ENCODE measurements at regions not wholly inside any gene's neighbourhood (a gene's known extent, or its start where the extent isn't known, plus 50 kb on each side); places are given as distances from the start of the nearest gene placed in this dataset.

GRCh38 chr3:110164632-110165369 is 827.5 kb upstream of the DPPA4 start:
- DNase-seq = no peak
- H3K4me1 Mint-ChIP-seq (ENCODE audit: low read depth) = peaks cover 47% of the 10 kb centered on the region
- TF ChIP-seq CTCF (IDR thresholded peaks at IDR 0.05) = no peak
- no peaks in the 10 kb centered on the region for H3K27me3 Mint-ChIP-seq (ENCODE audit: insufficient read depth)
- no peaks in the 10 kb centered on the region for H3K36me3 Mint-ChIP-seq (ENCODE audit: low read depth)
- H3K4me3 Mint-ChIP-seq = no peak overlapping the region
- H3K9me3 Mint-ChIP-seq = no peaks in the 10 kb centered on the region
- H3K27ac Mint-ChIP-seq = no peak overlapping the region

- Mint-ChIP-seq H3K27ac (no peak overlapping the region), H3K36me3 (ENCODE audit: low read depth) (no peaks in the 10 kb centered on the region), H3K9me3 (no peaks in the 10 kb centered on the region), H3K27me3 (ENCODE audit: insufficient read depth) (no peaks in the 10 kb centered on the region), H3K4me1 (ENCODE audit: low read depth) (peaks cover 47% of the 10 kb centered on the region), H3K4me3 (no peak overlapping the region; the same call in 1 of the 2 replicates)
- TF ChIP-seq CTCF (IDR thresholded peaks at IDR 0.05) = no peak
- no peak for DNase-seq
Observed at GRCh38 chr3:110165370-110165743, 828.0 kb upstream of the DPPA4 start.

- no peak overlapping the region for H3K4me3 Mint-ChIP-seq
- no peak for TF ChIP-seq CTCF (IDR thresholded peaks at IDR 0.05)
- no peaks in the 10 kb centered on the region for H3K36me3 Mint-ChIP-seq (ENCODE audit: low read depth)
- no peaks in the 10 kb centered on the region for H3K9me3 Mint-ChIP-seq
- no peaks in the 10 kb centered on the region; the same call in 1 of the 2 replicates for H3K27me3 Mint-ChIP-seq (ENCODE audit: insufficient read depth)
- H3K27ac Mint-ChIP-seq = no peak overlapping the region
- DNase-seq = no peak
- peaks cover 47% of the 10 kb centered on the region for H3K4me1 Mint-ChIP-seq (ENCODE audit: low read depth)
Observed at GRCh38 chr3:110165753-110166152, 828.4 kb upstream of the DPPA4 start.

GRCh38 chr3:110166791-110167190 is 829.4 kb upstream of the DPPA4 start:
- H3K27ac Mint-ChIP-seq = no peak overlapping the region
- H3K9me3 Mint-ChIP-seq = no peaks in the 10 kb centered on the region
- H3K36me3 Mint-ChIP-seq (ENCODE audit: low read depth) = no peaks in the 10 kb centered on the region
- TF ChIP-seq CTCF (IDR thresholded peaks at IDR 0.05) = no peak
- H3K27me3 Mint-ChIP-seq (ENCODE audit: insufficient read depth) = no peaks in the 10 kb centered on the region; the same call in 1 of the 2 replicates
- H3K4me3 Mint-ChIP-seq = no peak overlapping the region
- DNase-seq = no peak
- peaks cover 47% of the 10 kb centered on the region for H3K4me1 Mint-ChIP-seq (ENCODE audit: low read depth)

GRCh38 chr3:110174908-110175307 is 837.6 kb upstream of the DPPA4 start:
- Mint-ChIP-seq H3K9me3 (no peaks in the 10 kb centered on the region), H3K4me3 (no peak overlapping the region), H3K27me3 (ENCODE audit: insufficient read depth) (no peaks in the 10 kb centered on the region; the same call in 1 of the 2 replicates), H3K27ac (no peak overlapping the region), H3K4me1 (ENCODE audit: low read depth) (peaks cover 17% of the 10 kb centered on the region), H3K36me3 (ENCODE audit: low read depth) (no peaks in the 10 kb centered on the region)
- no peak for DNase-seq
- TF ChIP-seq CTCF (IDR thresholded peaks at IDR 0.05) = no peak

Data from HFFc6 (cell line).